ENCODE measurements at regions not wholly inside any gene's neighbourhood (a gene's known extent, or its start where the extent isn't known, plus 50 kb on each side); places are given as distances from the start of the nearest gene placed in this dataset.
"Not testable (repeated sequence)": the region's sequence is repeated elsewhere in the genome, so short reads cannot be mapped to it uniquely, and the experiment has no call there.

GRCh38 chr18:22741318-22741717 lies 191.8 kb upstream of the RBBP8 start:
- Histone ChIP-seq H3K4me3 (no peak overlapping the region), H3K36me3 (ENCODE audit: low read depth) (no peaks in the 10 kb centered on the region), H3K4me1 (ENCODE audit: low read depth) (no peaks in the 10 kb centered on the region), H3K9me3 (no peaks in the 10 kb centered on the region)
- no peak for DNase-seq
- intact Hi-C loops (cut with DNase I, micrococcal nuclease) = no loop called here
- no peak for ATAC-seq
- TF ChIP-seq, protein P1, sequence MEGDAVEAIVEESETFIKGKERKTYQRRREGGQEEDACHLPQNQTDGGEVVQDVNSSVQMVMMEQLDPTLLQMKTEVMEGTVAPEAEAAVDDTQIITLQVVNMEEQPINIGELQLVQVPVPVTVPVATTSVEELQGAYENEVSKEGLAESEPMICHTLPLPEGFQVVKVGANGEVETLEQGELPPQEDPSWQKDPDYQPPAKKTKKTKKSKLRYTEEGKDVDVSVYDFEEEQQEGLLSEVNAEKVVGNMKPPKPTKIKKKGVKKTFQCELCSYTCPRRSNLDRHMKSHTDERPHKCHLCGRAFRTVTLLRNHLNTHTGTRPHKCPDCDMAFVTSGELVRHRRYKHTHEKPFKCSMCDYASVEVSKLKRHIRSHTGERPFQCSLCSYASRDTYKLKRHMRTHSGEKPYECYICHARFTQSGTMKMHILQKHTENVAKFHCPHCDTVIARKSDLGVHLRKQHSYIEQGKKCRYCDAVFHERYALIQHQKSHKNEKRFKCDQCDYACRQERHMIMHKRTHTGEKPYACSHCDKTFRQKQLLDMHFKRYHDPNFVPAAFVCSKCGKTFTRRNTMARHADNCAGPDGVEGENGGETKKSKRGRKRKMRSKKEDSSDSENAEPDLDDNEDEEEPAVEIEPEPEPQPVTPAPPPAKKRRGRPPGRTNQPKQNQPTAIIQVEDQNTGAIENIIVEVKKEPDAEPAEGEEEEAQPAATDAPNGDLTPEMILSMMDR (IDR thresholded peaks at IDR 0.05) = no peak

GRCh38 chr18:22742409-22742808 lies 190.7 kb upstream of the RBBP8 start:
- intact Hi-C loops (cut with DNase I, micrococcal nuclease) = no loop called here
- Histone ChIP-seq H3K4me3 (no peak overlapping the region), H3K9me3 (no peaks in the 10 kb centered on the region), H3K4me1 (ENCODE audit: low read depth) (no peaks in the 10 kb centered on the region), H3K36me3 (ENCODE audit: low read depth) (no peaks in the 10 kb centered on the region)
- TF ChIP-seq, protein P1 (IDR thresholded peaks at IDR 0.05) = no peak
- DNase-seq (no peak), ATAC-seq (no peak)

- intact Hi-C loops (cut with DNase I, micrococcal nuclease) = no loop called here
- ATAC-seq (no peak), DNase-seq (no peak)
- Histone ChIP-seq H3K4me1 (ENCODE audit: low read depth) (no peaks in the 10 kb centered on the region), H3K9me3 (no peaks in the 10 kb centered on the region), H3K36me3 (ENCODE audit: low read depth) (no peaks in the 10 kb centered on the region), H3K4me3 (no peak overlapping the region)
- TF ChIP-seq, protein P1 (IDR thresholded peaks at IDR 0.05) = no peak
Measured at GRCh38 chr18:22745966-22746365, 187.2 kb upstream of the RBBP8 start.

DNA sequence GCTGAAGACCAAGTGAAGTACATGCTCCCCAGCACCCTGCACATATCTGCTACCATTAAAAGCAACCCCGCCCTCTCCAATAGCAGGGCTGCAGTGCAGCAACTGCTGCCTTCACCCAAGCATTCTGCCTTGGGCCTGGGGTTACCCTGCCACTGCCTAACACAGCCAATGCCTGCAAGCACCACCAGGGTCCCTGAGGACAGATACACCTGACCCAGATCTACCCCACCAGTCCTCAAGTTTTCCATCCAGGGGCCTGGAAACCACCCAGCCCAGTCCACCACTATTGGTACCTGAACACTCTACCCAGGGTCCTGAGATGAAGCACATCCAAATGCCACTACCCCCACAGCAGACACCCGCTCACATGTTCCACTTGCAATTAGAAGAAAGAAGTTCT lies 181.1 kb upstream of the RBBP8 start:
- no peak for ATAC-seq
- no peaks in the 10 kb centered on the region for H3K9me3 ChIP-seq
- intact Hi-C loops (cut with DNase I, micrococcal nuclease) = no loop called here

DNA sequence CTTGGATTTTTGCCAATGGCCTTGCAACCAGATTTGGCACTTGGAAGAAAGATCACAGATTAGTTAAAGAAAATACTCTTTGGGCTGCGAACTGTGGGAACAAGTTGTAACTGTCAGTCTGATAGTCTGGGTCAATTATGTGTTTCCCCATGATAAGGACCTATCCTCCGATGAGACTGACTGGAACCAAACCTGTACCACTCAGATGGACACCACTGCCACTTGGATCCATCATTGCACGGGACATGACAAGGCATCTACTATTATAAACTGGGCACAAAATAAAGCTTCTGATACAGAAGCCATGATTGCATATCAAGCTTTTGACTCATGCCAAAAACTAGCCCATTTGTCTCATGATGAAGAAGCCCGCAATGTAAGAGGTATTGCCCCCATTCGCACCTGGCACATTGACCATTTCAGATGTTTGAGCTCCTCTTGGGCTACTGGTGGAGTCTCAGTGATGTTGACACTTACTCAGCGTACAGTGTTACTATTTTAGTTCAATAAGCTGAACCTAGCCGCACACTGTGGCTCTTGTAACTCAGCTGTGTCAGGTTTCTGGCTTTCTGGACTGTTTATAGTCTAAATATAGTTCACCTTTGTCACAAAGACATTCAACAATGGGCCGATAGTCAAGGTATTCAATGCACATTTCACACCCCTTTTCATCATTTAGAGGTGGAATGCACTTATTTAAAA lies 179.8 kb upstream of the RBBP8 start:
- DNase-seq = no peak
- intact Hi-C loops (cut with DNase I, micrococcal nuclease) = no loop called here
- no peak for ATAC-seq
- no peaks in the 10 kb centered on the region for H3K4me1 ChIP-seq (ENCODE audit: low read depth)
- TF ChIP-seq, protein P1 (IDR thresholded peaks at IDR 0.05) = no peak
- no peaks in the 10 kb centered on the region for H3K9me3 ChIP-seq
- no peak overlapping the region for H3K4me3 ChIP-seq
- H3K36me3 ChIP-seq (ENCODE audit: low read depth) = no peaks in the 10 kb centered on the region

More for the DNA sequence above, 181.1 kb upstream of the RBBP8 start:
- H3K4me1 ChIP-seq (ENCODE audit: low read depth) = no peaks in the 10 kb centered on the region
- no peak overlapping the region for H3K4me3 ChIP-seq
- TF ChIP-seq, protein P1 (IDR thresholded peaks at IDR 0.05) = no peak
- no peak for DNase-seq
- H3K36me3 ChIP-seq (ENCODE audit: low read depth) = no peaks in the 10 kb centered on the region

- intact Hi-C loops (cut with DNase I, micrococcal nuclease) = not testable (repeated sequence)
Measured at GRCh38 chr18:22764005-22764404, 169.1 kb upstream of the RBBP8 start.

More at GRCh38 chr18:22764005-22764404, 169.1 kb upstream of the RBBP8 start:
- DNase-seq; ATAC-seq; H3K9me3 ChIP-seq; H3K36me3 ChIP-seq (ENCODE audit: low read depth); H3K4me1 ChIP-seq (ENCODE audit: low read depth); H3K4me3 ChIP-seq: not testable (repeated sequence)

Data from mucosa of descending colon (tissue), 3 donors.